SK-N-SH treated with all-trans-retinoic acid at 6 μM for 48 hours (cell line): ENCODE measurements at regions not wholly inside any gene's neighbourhood (a gene's known extent, or its start where the extent isn't known, plus 50 kb on each side); places are given as distances from the start of the nearest gene placed in this dataset.

Experiments used
- GLIS3 ChIP-seq: fragments of 250-450 bp; sonication (Bioruptor Pico); IDR thresholded peaks from 2 replicates; pipeline ENCODE4 v1.5.0; 2020; ENCODE audit warnings: mild to moderate bottlenecking, moderate library complexity
- ISL1 ChIP-seq: fragments of 250-450 bp; sonication (Bioruptor Pico); IDR thresholded peaks from 2 replicates; pipeline ENCODE4 v2.1.2; 2022; ENCODE audit warnings: mild to moderate bottlenecking, moderate library complexity
- SNAI2 ChIP-seq: fragments of 250-450 bp; sonication (Bioruptor Pico); IDR thresholded peaks from 2 replicates; pipeline ENCODE4 v1.5.0; 2020; ENCODE audit warnings: mild to moderate bottlenecking, moderate library complexity
- TSHZ2 ChIP-seq: fragments of 250-450 bp; sonication (Bioruptor Pico); IDR thresholded peaks from 2 replicates; pipeline ENCODE4 v1.5.0; 2020; ENCODE audit warnings: mild to moderate bottlenecking, moderate library complexity
- ZFP3 ChIP-seq: fragments of 250-450 bp; sonication (Bioruptor Pico); IDR thresholded peaks from 2 replicates; pipeline ENCODE4 v1.5.0; 2020; ENCODE audit warnings: mild to moderate bottlenecking, moderate library complexity
- ZFP30 ChIP-seq: fragments of 450-650 bp; formaldehyde crosslinking; IDR thresholded peaks from 2 replicates; pipeline ENCODE4 v1.5.0; 2022; ENCODE audit warnings: mild to moderate bottlenecking, moderate library complexity
- ZNF70 ChIP-seq: fragments of 450-650 bp; formaldehyde crosslinking; IDR thresholded peaks from 2 replicates; pipeline ENCODE4 v1.5.0; 2020; ENCODE audit warnings: mild to moderate bottlenecking, moderate library complexity
- TF ChIP-seq, protein P1 (sequence below): fragments of 250-450 bp; sonication (Bioruptor Pico); IDR thresholded peaks from 2 replicates; pipeline ENCODE4 v1.8.0; 2020; ENCODE audit warnings: mild to moderate bottlenecking, moderate library complexity, borderline replicate concordance

DNA sequence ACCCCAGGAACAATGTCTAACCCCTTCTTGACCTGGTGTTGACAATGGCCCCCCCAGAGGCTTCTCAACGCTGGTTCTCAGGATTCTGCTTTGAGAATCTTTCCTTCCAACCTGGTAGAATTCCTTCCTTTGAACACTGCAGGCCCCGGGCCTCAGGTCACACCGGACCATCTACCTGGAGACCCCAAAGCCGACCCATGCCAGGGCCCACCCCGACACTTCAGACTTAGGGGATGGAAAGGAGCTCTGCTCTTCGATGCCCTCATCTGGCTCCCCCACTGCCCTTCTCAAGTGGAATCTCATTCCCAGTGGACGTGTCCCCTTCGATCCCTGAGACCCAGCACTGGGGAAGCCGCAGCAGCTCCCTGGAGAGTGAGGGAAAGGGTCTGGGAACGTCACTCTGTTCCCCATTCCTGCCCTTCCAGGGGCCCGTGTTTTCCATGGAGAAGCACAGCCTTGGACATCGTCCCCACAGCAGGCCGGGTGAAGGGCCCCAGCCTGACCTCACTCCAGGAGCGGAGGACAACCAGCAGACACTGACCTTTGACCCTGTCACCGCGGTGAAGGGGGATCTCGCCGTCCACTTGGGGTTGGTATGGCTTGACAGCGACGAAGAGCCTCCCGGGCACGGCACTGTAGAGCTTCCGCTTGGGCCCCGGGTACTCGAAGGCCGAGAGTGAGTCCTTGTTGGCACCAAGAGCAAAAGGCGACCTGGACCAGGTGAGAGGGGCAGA lies 408.3 kb downstream of the CTTN start:
- TF ChIP-seq GLIS3 (no peak), ZFP30 (CRISPR knock-in tag) (no peak), SNAI2 (CRISPR knock-in tag) (no peak), ZFP3 (CRISPR knock-in tag) (no peak), TSHZ2 (no peak), ZNF70 (CRISPR knock-in tag) (no peak), ISL1 (CRISPR knock-in tag) (no peak)
- TF ChIP-seq, protein P1, sequence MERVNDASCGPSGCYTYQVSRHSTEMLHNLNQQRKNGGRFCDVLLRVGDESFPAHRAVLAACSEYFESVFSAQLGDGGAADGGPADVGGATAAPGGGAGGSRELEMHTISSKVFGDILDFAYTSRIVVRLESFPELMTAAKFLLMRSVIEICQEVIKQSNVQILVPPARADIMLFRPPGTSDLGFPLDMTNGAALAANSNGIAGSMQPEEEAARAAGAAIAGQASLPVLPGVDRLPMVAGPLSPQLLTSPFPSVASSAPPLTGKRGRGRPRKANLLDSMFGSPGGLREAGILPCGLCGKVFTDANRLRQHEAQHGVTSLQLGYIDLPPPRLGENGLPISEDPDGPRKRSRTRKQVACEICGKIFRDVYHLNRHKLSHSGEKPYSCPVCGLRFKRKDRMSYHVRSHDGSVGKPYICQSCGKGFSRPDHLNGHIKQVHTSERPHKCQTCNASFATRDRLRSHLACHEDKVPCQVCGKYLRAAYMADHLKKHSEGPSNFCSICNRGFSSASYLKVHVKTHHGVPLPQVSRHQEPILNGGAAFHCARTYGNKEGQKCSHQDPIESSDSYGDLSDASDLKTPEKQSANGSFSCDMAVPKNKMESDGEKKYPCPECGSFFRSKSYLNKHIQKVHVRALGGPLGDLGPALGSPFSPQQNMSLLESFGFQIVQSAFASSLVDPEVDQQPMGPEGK (CRISPR knock-in tag), result no peak
